IgD-negative memory B cell (primary cell): ENCODE measurements at regions not wholly inside any gene's neighbourhood (a gene's known extent, or its start where the extent isn't known, plus 50 kb on each side); places are given as distances from the start of the nearest gene placed in this dataset.
"Not testable (repeated sequence)": the region's sequence is repeated elsewhere in the genome, so short reads cannot be mapped to it uniquely, and the experiment has no call there.

Experiments used
- H3K27ac Mint-ChIP-seq, 3 donors: one replicate each; pipeline ENCODE4 v1.8.0; 2020 to 2022; ENCODE audit warnings: mild to moderate bottlenecking in 3 of 3, mixed read lengths in 3 of 3, moderate library complexity in 1 of 3
- H3K27me3 Mint-ChIP-seq: one replicate; pipeline ENCODE4 v1.8.0; 2021; ENCODE audit warnings: mixed read lengths
- H3K36me3 Mint-ChIP-seq: one replicate; pipeline ENCODE4 v1.8.0; 2020; ENCODE audit warnings: mild to moderate bottlenecking, mixed read lengths
- H3K4me1 Mint-ChIP-seq, 3 donors: one replicate each; pipeline ENCODE4 v1.8.0; 2020 to 2022; ENCODE audit warnings: mixed read lengths in 3 of 3, mild to moderate bottlenecking in 1 of 3
- H3K4me3 Mint-ChIP-seq, 4 donors: one replicate each; pipeline ENCODE4 v1.8.0; 2020 to 2022; ENCODE audit warnings: mild to moderate bottlenecking in 4 of 4, mixed read lengths in 4 of 4, moderate library complexity in 3 of 4
- H3K9me3 Mint-ChIP-seq, 3 donors: one replicate each; pipeline ENCODE4 v1.8.0; 2020 to 2021; ENCODE audit warnings: mixed read lengths in 3 of 3, mild to moderate bottlenecking in 1 of 3

DNA sequence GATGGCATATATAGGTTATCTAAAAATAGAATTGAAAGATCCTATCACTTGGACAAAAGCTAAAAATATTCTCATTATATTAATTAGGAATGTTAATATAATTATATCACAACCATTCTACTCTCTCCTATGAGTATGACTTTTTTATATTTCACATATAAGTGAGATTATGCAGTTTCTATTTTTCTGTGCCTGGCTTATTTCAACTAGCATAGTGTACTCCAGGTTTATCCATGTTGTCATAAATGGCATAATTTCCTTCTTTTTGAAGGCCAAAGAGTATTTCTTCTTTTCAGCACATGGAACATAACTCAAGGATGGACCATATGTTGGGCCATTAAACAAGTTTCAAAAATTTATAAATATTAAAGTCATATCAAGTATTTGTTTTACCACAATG is 421.2 kb upstream of the CTSO start:
- Mint-ChIP-seq H3K36me3 (no peaks in the 10 kb centered on the region), H3K9me3 (peaks cover 0 to 6% (median 0%) of the 10 kb centered on the region in 3 donors), H3K27me3 (no peaks in the 10 kb centered on the region), H3K4me3 (no peak overlapping the region), H3K4me1 (no peaks in the 10 kb centered on the region), H3K27ac (no peak overlapping the region)

DNA sequence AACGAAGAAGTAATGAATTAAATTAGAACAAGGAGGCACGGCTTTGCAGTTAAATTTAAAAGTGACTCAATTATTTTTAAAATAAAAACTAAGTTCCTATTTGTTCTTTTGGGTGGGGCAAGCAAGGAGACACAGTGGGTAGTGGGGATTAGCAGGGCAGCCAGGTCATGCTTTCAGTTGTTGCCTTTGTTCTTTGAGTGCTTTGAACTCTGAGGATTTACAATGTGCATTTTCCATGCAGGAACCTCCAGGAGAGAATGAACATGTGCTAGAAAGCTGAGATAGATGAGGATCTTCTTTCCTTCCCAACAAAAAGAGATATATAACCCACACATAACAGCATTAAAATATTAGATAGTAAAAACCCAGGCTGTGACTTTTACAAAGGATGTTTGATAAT is 420.4 kb upstream of the CTSO start:
- Mint-ChIP-seq H3K4me1 (no peaks in the 10 kb centered on the region), H3K4me3 (no peak overlapping the region), H3K9me3 (peaks cover 0 to 6% (median 0%) of the 10 kb centered on the region in 3 donors), H3K36me3 (no peaks in the 10 kb centered on the region), H3K27ac (no peak overlapping the region), H3K27me3 (no peaks in the 10 kb centered on the region)

DNA sequence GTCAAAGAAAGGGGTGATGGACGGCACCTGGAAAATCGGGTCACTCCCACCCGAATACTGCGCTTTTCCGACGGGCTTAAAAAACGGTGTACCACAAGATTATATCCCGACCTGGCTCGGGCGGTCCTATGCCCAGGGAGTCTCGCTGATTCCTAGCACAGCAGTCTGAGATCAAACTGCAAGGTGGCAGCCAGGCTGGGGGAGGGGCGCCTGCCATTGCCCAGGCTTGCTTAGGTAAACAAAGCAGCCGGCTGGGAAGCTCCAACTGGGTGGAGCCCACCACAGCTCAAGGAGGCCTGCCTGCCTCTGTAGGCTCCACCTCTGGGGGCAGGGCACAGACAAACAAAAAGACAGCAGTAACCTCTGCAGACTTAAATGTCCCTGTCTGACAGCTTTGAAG is 413.8 kb upstream of the CTSO start:
- peaks cover 1 to 10% (median 6%) of the 10 kb centered on the region in 3 donors for H3K9me3 Mint-ChIP-seq
- H3K27ac Mint-ChIP-seq, H3K4me3 Mint-ChIP-seq, H3K4me1 Mint-ChIP-seq, H3K27me3 Mint-ChIP-seq, H3K36me3 Mint-ChIP-seq: not testable (repeated sequence)

DNA sequence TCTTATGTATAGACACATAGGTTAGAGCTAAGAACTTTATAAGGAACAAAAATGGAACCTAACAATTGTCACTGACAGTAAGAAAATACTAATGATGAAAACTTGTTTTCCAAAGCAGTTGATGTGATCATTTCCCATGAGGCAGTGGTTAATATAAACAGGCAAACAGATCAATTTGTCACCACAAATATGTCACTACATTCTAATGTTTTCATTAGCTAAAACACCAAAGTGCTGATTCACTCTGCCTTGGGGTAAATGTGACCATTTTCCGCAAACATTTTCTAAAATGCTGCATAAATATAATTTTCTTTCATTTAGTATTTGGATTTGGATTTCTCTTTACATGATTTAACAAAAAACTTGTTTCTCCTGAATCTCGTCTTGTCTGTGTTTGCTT is 408.9 kb upstream of the CTSO start:
- Mint-ChIP-seq H3K36me3 (no peaks in the 10 kb centered on the region), H3K4me3 (no peak overlapping the region), H3K27ac (no peak overlapping the region), H3K9me3 (peaks cover 1 to 10% (median 6%) of the 10 kb centered on the region in 3 donors), H3K27me3 (peaks cover 1% of the 10 kb centered on the region), H3K4me1 (no peaks in the 10 kb centered on the region)

DNA sequence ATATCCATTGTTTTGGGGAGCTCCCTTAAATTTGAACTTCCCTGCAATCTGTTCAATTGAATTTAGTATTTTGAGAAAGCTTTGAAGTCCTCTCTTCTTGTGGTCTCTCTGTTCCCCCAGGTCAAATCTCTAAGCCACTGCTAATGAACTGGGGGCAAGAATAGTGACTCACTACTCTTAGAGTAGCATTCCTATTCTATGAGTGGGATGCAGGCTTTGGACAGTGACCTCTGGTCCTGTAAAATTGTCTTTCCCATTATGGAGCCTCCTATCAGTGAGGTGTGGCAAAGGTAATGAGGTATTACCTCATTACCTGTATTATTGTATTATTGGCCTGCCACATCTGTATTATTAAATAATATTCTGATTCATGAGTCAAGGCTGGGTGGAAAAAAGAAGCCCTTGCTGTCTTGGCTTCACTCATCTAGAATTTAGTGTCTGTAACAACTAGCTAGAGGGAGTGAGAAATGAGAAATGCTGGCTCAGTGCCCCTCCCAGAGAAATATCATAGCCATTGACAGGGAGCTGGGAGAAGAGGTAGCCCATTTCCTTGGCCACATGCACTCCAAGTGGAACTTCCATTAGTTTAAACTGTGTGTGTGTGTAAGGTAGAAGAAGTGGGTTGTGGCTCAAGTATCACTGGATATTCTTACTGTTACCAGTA is 393.9 kb upstream of the CTSO start:
- H3K4me3 Mint-ChIP-seq = no peak overlapping the region
- H3K9me3 Mint-ChIP-seq = peaks cover 0 to 1% (median 0%) of the 10 kb centered on the region in 3 donors
- H3K36me3 Mint-ChIP-seq = no peaks in the 10 kb centered on the region
- H3K27me3 Mint-ChIP-seq = no peaks in the 10 kb centered on the region
- peaks cover 0 to 1% (median 0%) of the 10 kb centered on the region in 3 donors for H3K4me1 Mint-ChIP-seq
- no peak overlapping the region for H3K27ac Mint-ChIP-seq

DNA sequence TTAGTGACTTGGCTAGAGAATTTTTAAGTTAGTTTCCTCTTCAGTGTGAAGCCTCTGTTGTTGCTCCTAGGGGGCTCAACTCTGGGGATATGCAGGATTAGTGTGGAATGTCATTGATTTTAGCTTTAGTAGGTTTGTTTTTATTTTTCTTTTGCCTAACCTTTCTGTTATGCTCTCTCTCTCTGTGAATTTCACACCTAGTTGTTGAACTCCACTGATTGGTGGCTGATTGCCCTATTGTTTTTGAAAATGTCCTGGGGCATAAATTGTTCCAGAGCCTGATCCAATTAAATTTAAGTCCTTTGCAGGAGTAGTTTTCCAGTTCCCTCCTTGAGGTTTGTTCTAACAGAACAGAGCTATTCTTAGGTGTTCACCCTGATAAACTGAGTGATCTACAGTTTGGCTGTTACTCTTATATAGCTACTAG is 393.3 kb upstream of the CTSO start:
- Mint-ChIP-seq H3K27ac (no peak overlapping the region), H3K36me3 (no peaks in the 10 kb centered on the region), H3K4me3 (no peak overlapping the region), H3K9me3 (peaks cover 0 to 1% (median 0%) of the 10 kb centered on the region in 3 donors), H3K27me3 (no peaks in the 10 kb centered on the region), H3K4me1 (peaks cover 0 to 1% (median 0%) of the 10 kb centered on the region in 3 donors)

DNA sequence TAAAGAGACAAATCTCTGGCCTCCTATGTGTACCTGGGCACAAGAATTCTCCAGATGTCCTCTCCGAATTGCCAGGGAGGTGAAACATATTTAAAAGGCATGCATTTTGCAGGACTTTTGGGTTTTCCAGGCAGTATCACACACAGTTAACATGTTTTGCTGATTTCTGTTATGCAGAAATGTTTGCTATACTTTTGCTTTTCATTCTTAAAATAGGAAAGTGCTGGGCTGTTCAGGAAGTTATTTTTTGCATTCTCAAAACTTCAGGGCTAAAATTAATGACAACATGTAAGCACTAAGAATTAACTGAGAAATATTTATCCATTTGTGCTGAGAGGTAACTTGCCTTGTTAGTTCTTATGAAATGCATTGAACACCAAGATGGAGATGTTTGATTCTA is 390.7 kb upstream of the CTSO start:
- Mint-ChIP-seq H3K27me3 (no peaks in the 10 kb centered on the region), H3K27ac (no peak overlapping the region), H3K36me3 (no peaks in the 10 kb centered on the region), H3K9me3 (no peaks in the 10 kb centered on the region), H3K4me3 (no peak overlapping the region), H3K4me1 (peaks cover 0 to 1% (median 0%) of the 10 kb centered on the region in 3 donors)

DNA sequence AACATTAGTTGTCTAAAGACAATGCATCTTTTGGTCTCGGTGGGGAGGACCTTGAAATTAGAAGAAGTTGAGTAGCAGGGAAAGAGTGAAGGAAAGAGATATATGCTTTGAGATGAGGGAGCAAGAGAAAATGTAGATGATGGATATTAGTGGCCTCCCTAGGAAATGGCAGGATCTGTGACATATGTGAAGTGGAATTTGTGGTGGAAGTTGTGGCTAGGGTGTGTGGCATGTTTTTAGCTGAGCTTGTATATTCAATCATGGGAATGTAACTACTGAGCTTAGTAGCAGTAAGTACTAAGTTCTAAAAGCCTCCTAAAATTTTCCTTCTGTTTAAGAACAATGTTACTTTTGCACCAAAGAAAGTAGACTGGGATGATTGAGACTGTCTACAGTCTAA is 382.8 kb upstream of the CTSO start:
- Mint-ChIP-seq H3K9me3 (peaks cover 0 to 3% (median 0%) of the 10 kb centered on the region in 3 donors), H3K4me1 (no peaks in the 10 kb centered on the region), H3K27me3 (no peaks in the 10 kb centered on the region), H3K27ac (no peak overlapping the region), H3K36me3 (no peaks in the 10 kb centered on the region), H3K4me3 (no peak overlapping the region)

DNA sequence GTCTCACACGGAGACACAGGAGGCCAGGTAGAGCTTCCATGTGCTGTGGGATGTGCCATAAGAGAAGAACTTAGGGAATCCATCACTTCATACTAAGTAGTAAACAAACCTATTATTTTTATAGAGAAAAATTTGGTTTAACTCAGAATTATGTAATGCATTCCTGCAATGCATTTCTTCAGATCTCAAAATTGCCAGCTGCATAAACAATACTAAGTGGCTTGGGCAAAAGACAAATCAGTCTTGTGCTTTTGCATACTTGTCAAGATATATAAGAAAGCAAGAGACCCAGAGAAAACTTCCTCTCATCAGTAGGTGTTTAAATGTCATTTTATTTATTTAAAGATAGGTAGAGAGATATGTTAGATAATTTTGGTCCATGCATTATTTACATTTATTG is 382.1 kb upstream of the CTSO start:
- no peak overlapping the region for H3K4me3 Mint-ChIP-seq
- H3K4me1 Mint-ChIP-seq = no peaks in the 10 kb centered on the region
- no peaks in the 10 kb centered on the region for H3K36me3 Mint-ChIP-seq
- H3K9me3 Mint-ChIP-seq = peaks cover 0 to 3% (median 0%) of the 10 kb centered on the region in 3 donors
- no peaks in the 10 kb centered on the region for H3K27me3 Mint-ChIP-seq
- no peak overlapping the region for H3K27ac Mint-ChIP-seq

DNA sequence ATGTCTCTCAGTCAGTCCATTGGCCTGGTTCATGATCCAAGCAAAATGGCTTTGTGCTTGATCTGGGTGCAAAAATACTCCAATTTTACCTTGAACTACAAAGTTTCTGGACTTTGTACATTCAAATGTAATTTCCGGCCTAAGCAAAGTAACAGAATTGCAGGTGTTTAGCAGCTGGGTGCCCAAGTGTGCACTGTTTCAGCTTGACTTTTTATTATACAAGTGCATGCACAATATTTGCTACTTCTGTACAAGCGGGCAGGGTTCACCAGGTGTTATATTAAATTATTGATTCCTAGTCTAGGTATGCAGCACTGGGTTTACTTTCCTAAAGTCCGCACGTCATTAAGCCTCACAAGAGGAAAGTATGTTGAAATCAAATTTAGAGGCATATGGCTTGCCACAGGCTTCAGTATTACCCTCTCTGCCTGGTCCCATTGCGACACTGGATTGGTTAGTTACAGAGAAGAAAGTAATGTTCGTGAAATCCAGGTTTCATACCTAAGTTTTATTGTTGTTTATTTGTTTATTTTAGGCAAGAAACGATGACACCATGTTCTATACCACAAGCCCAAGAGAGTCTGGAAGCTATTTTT is 376.9 kb upstream of the CTSO start:
- Mint-ChIP-seq H3K27ac (no peak overlapping the region), H3K36me3 (no peaks in the 10 kb centered on the region), H3K4me1 (no peaks in the 10 kb centered on the region), H3K9me3 (peaks cover 0 to 3% (median 0%) of the 10 kb centered on the region in 3 donors), H3K4me3 (no peak overlapping the region), H3K27me3 (no peaks in the 10 kb centered on the region)

DNA sequence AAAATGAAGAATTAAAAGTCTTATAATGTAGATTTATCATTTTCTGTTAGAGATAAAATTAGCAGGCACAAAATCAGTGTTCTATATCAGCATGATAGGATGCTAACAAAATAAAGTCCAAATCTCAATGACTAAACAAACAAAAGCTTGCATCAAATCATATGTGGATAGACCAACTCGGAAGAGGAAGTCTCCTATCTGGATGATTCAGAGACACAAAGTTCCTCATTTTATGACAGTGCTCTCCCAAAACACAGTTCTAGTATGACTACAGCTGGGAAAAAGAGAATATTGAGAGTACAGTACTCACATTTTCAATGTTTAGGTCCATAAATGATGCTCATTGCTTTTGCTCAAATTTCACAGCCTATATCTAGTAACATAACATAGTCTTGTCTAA is 376.1 kb upstream of the CTSO start:
- Mint-ChIP-seq H3K4me3 (no peak overlapping the region), H3K4me1 (no peaks in the 10 kb centered on the region), H3K27ac (no peak overlapping the region), H3K36me3 (no peaks in the 10 kb centered on the region), H3K27me3 (no peaks in the 10 kb centered on the region), H3K9me3 (peaks cover 0 to 3% (median 0%) of the 10 kb centered on the region in 3 donors)

DNA sequence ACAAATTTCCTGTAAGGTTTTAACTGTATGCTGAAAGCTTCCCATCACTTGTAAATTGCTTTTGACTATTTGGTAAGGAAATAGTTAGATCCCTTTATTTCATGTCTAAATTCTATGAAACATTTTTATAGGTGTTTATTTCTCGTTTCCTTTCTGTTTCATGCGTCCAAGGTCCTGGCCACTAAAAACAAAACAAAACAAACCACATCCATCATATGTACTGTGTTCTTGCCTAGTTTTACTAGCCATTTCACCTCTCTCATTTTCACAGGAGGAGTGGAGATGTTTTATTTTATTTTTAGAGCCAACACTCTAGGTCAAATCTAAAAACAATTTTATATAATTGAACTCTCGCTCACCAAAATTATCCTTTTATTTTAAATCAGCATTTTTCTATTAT is 375.2 kb upstream of the CTSO start:
- Mint-ChIP-seq H3K4me1 (no peaks in the 10 kb centered on the region), H3K4me3 (no peak overlapping the region), H3K27ac (no peak overlapping the region), H3K27me3 (no peaks in the 10 kb centered on the region), H3K9me3 (peaks cover 0 to 3% (median 0%) of the 10 kb centered on the region in 3 donors), H3K36me3 (no peaks in the 10 kb centered on the region)

DNA sequence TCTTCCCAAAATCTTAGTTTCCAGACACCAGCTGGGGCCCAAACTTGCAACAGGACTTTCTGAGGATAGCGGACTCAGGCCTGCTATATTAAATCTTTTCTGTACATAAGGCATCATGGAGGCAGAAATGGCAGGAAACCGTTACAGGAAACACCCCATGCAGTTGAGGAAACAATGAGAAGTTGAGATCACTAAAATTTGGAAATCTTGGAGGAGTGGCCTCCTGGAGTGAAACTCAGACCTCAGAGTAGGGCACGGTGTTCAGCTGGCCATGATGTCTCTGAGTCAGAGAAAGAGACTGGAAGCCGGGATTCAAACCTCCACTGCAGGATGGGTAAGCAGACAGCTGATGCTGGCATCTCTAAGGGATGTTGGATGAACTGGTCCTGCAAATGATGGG is 372.6 kb upstream of the CTSO start:
- Mint-ChIP-seq H3K27ac (no peak overlapping the region), H3K9me3 (peaks cover 0 to 2% (median 0%) of the 10 kb centered on the region in 3 donors)

DNA sequence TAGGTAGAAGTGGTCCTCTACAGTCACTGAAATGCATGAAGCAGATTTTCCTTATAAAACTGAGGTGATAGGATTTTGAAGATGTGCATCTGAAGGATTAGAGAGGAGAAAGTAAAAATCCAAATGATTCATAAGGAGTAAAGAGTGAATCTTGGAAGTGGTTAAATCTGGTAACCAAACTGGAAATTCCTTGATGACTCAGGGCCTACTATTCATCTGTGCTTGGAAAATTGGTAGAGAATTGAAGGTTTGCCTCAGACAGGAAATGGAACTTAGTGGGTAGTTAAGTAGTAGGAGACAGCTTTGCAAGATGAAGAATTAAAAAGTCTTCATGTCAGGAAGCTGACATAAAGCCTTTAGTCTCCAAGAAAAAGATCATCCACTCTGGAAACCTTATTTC is 368.9 kb upstream of the CTSO start:
- peaks cover 0 to 2% (median 0%) of the 10 kb centered on the region in 3 donors for H3K4me1 Mint-ChIP-seq
- H3K27me3 Mint-ChIP-seq = no peaks in the 10 kb centered on the region
- no peak overlapping the region for H3K4me3 Mint-ChIP-seq
- no peak overlapping the region for H3K27ac Mint-ChIP-seq
- peaks cover 0 to 7% (median 2%) of the 10 kb centered on the region in 3 donors for H3K9me3 Mint-ChIP-seq
- peaks cover 2% of the 10 kb centered on the region for H3K36me3 Mint-ChIP-seq

More for the DNA sequence above, 372.6 kb upstream of the CTSO start:
- Mint-ChIP-seq H3K36me3 (no peaks in the 10 kb centered on the region), H3K27me3 (no peaks in the 10 kb centered on the region), H3K4me1 (no peaks in the 10 kb centered on the region), H3K4me3 (no peak overlapping the region)

DNA sequence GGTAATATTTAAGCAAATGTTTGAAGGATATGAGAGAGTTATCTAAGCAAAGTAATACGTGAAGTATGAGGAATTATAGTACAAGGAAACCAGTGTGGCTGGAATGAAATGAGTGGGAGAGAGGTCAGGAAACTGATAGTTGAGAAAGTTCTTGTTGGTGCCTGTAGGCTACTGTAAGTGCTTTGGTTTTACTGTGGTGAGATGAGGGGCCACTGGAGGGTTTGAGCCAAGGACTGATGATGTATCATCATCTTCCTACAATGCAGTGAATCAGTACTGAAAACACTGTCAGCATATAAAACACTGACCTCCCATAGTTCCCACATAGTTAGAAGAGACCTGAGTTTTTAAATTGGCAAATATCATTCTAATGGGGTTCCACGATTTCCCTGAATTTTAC is 367.5 kb upstream of the CTSO start:
- Mint-ChIP-seq H3K27ac (no peak overlapping the region), H3K9me3 (peaks cover 0 to 7% (median 5%) of the 10 kb centered on the region in 3 donors), H3K36me3 (peaks cover 2% of the 10 kb centered on the region), H3K4me1 (peaks cover 0 to 2% (median 0%) of the 10 kb centered on the region in 3 donors), H3K4me3 (no peak overlapping the region), H3K27me3 (no peaks in the 10 kb centered on the region)

DNA sequence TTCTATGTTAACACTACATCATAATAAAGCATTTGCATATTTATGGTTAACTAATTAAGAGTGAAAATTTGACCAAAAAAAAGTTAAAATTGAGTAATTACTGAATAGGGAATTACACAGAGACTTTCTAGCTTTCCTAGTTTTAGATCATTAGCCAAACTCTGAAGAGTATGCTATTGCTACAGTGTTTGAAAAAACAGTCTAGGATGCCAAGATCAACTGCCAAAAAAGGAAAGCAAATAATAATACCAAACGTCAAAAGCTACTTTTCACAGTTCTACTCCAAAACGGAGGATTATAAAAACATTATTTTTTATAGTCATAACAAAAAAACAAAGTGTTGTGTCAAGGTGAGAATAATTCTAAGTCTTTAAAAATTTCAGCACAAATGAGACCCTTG is 359.8 kb upstream of the CTSO start:
- H3K9me3 Mint-ChIP-seq = peaks cover 1 to 5% (median 3%) of the 10 kb centered on the region in 3 donors
- H3K36me3 Mint-ChIP-seq = no peaks in the 10 kb centered on the region
- no peak overlapping the region for H3K27ac Mint-ChIP-seq
- H3K27me3 Mint-ChIP-seq = no peaks in the 10 kb centered on the region
- no peaks in the 10 kb centered on the region for H3K4me1 Mint-ChIP-seq
- H3K4me3 Mint-ChIP-seq = no peak overlapping the region
